ENCODE measurements at regions not wholly inside any gene's neighbourhood (a gene's known extent, or its start where the extent isn't known, plus 50 kb on each side); places are given as distances from the start of the nearest gene placed in this dataset.

DNA sequence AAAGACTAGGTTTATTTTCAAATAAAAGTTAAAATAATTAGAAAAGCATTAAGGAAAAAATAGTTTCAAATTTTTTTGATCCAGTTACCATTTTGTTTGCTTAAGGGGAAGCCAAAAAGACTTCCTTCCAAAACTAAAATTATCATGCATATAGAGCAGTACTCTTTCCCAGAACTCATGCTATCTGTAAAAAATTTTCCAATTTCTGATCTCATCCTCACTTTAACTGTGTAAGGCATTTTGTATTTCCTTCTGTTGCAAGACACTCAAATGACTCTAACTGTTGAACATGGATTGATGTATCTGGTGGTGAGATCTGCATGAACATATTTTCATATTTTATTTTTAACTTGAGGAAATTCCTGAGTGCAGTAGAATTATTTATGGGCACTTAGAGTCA, 150.1 kb downstream of the ADAM29 start:
- TF ChIP-seq, protein P1, sequence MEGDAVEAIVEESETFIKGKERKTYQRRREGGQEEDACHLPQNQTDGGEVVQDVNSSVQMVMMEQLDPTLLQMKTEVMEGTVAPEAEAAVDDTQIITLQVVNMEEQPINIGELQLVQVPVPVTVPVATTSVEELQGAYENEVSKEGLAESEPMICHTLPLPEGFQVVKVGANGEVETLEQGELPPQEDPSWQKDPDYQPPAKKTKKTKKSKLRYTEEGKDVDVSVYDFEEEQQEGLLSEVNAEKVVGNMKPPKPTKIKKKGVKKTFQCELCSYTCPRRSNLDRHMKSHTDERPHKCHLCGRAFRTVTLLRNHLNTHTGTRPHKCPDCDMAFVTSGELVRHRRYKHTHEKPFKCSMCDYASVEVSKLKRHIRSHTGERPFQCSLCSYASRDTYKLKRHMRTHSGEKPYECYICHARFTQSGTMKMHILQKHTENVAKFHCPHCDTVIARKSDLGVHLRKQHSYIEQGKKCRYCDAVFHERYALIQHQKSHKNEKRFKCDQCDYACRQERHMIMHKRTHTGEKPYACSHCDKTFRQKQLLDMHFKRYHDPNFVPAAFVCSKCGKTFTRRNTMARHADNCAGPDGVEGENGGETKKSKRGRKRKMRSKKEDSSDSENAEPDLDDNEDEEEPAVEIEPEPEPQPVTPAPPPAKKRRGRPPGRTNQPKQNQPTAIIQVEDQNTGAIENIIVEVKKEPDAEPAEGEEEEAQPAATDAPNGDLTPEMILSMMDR (IDR thresholded peaks at IDR 0.05), result no peak
- no peak for TF ChIP-seq POLR2A (IDR thresholded peaks at IDR 0.05)
